PC-9 (cell line): ENCODE measurements at regions not wholly inside any gene's neighbourhood (a gene's known extent, or its start where the extent isn't known, plus 50 kb on each side); places are given as distances from the start of the nearest gene placed in this dataset.

Source experiments
- BruUV-seq: library from RNA; stranded (reverse); fragments of 400-500 nt; replicated peaks from 2 replicates; lab custom pipeline; 2021; lab: Mats Ljungman, UMichigan
- CTCF ChIA-PET: fragments of 300-600 bp; sonication (Branson Sonifier 250); formaldehyde crosslinking; loops from one replicate; lab custom pipeline; 2022; ENCODE audit warnings: antibody characterized with exemption; lab: Charles Lee
- POLR2A ChIA-PET: fragments of 300-600 bp; sonication (Branson Sonifier 250); formaldehyde crosslinking; loops from one replicate; lab custom pipeline; 2022; ENCODE audit warnings: antibody characterized with exemption; ENCODE audit not compliant: unreplicated experiment; lab: Charles Lee
- DNase-seq, 2 experiments: peaks; one replicate each; pipeline versions ENCODE4 v3.0.0 to v3.0.0-alpha.2; 2015 to 2022; ENCODE audit warnings: mixed read lengths in 1 of 2
- H2AFZ ChIP-seq: fragments of 200-600 bp; sonication (generic); 2 replicates; pipeline ENCODE4 v1.8.1; 2017; ENCODE audit warnings: antibody characterized with exemption
- H3F3A ChIP-seq: fragments of 200-600 bp; sonication (generic); 2 replicates; pipeline ENCODE4 v1.8.1; 2017; ENCODE audit warnings: antibody characterized with exemption, mild to moderate bottlenecking, low read depth; ENCODE audit not compliant: insufficient read depth
- H3K27ac ChIP-seq: fragments of 200-600 bp; sonication (generic); 2 replicates; pipeline ENCODE4 v1.6.1; 2016; ENCODE audit warnings: mixed run types
- H3K27me3 ChIP-seq: fragments of 200-600 bp; sonication (generic); 2 replicates; pipeline ENCODE4 v1.6.1; 2016; ENCODE audit warnings: low read depth, mixed run types; ENCODE audit not compliant: insufficient read depth
- H3K36me3 ChIP-seq: fragments of 200-600 bp; sonication (generic); 2 replicates; pipeline ENCODE4 v1.6.1; 2016; ENCODE audit warnings: low read depth, mixed run types
- H3K4me1 ChIP-seq: fragments of 200-600 bp; sonication (generic); replicated peaks from 2 replicates; pipeline ENCODE4 v1.6.1; 2016; ENCODE audit warnings: mixed run types; ENCODE audit not compliant: insufficient read depth
- H3K4me2 ChIP-seq: fragments of 200-600 bp; sonication (generic); 2 replicates; pipeline ENCODE4 v1.6.1; 2017; ENCODE audit warnings: mixed run types
- H3K4me3 ChIP-seq: fragments of 200-600 bp; sonication (generic); 2 replicates; pipeline ENCODE4 v1.6.1; 2016; ENCODE audit warnings: mixed run types
- H3K79me2 ChIP-seq: fragments of 200-600 bp; sonication (generic); 2 replicates; pipeline ENCODE4 v1.6.1; 2017; ENCODE audit warnings: low read depth, mixed run types
- H3K9me2 ChIP-seq: fragments of 200-600 bp; sonication (generic); 2 replicates; pipeline ENCODE4 v1.8.1; 2017; ENCODE audit warnings: mild to moderate bottlenecking; ENCODE audit not compliant: insufficient read depth
- H3K9me3 ChIP-seq: fragments of 200-600 bp; sonication (generic); 2 replicates; pipeline ENCODE4 v1.8.1; 2016; ENCODE audit warnings: low read depth; ENCODE audit not compliant: insufficient read depth
- H4K20me1 ChIP-seq: fragments of 200-600 bp; sonication (generic); 2 replicates; pipeline ENCODE4 v1.8.1; 2017; ENCODE audit not compliant: insufficient read depth
- CTCF ChIP-seq: fragments of 200-600 bp; sonication (generic); conservative IDR thresholded peaks from 2 replicates; pipeline ENCODE4 v1.6.1; 2017; ENCODE audit warnings: mixed run types, antibody characterized with exemption, mild to moderate bottlenecking, moderate library complexity
- EZH2 ChIP-seq: fragments of 200-600 bp; sonication (generic); IDR thresholded peaks from 2 replicates; pipeline ENCODE4 v1.8.0; 2017; ENCODE audit warnings: antibody characterized with exemption, low read depth
- intact Hi-C: fragments of 100-400 bp; cut with micrococcal nuclease; formaldehyde crosslinking; loops from one replicate; pipeline ENCODE4 v1.10.0; 2022; ENCODE audit not compliant: unreplicated experiment

DNA sequence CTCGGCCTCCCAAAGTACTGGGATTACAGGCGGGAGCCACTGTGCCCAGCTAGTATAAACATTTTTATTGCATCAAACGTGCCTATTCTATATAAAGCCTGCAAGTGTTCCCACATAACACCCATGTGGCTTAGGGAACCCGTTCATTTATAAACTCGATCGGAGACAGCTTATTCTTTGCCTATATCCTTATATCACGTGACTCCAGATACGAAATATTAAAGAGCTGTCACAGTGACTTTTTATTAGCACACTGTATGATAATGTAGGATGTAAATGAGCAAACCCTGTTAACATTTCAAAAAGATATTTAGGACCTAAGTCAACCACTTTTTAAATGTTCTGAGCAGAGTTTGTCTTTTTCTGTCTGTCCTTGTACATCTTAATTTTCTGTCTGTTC is 642.9 kb upstream of the ADARB2 start:
- Histone ChIP-seq H3K27me3 (no peaks in the 10 kb centered on the region; the same call in 1 of the 2 replicates), H2AFZ (no peak overlapping the region), H3K79me2 (no peaks in the 10 kb centered on the region), H3K4me3 (no peak overlapping the region), H3F3A (no peaks in the 10 kb centered on the region), H3K27ac (no peak overlapping the region), H3K4me2 (no peak overlapping the region), H3K4me1 (no peaks in the 10 kb centered on the region), H3K36me3 (no peaks in the 10 kb centered on the region), H4K20me1 (no peaks in the 10 kb centered on the region), H3K9me3 (no peaks in the 10 kb centered on the region), H3K9me2 (no peaks in the 10 kb centered on the region)
- intact Hi-C loops, result no loop called here
- BruUV-seq, result no TSS peak
- no peak for DNase-seq
- POLR2A ChIA-PET, result no interaction called here
- CTCF ChIA-PET, result no interaction called here
- TF ChIP-seq EZH2, result no peak
- no peak for TF ChIP-seq CTCF

GRCh38 chr10:2367083-2367482 is 629.8 kb upstream of the ADARB2 start:
- ChIA-PET CTCF (no interaction called here), POLR2A (no interaction called here)
- Histone ChIP-seq H3F3A (no peaks in the 10 kb centered on the region), H3K79me2 (no peaks in the 10 kb centered on the region), H3K4me2 (no peak overlapping the region), H3K27ac (no peak overlapping the region), H3K9me3 (no peaks in the 10 kb centered on the region), H3K27me3 (peaks cover 22% of the 10 kb centered on the region; the same call in 1 of the 2 replicates), H3K4me1 (no peaks in the 10 kb centered on the region), H2AFZ (no peak overlapping the region), H4K20me1 (no peaks in the 10 kb centered on the region), H3K36me3 (no peaks in the 10 kb centered on the region), H3K9me2 (no peaks in the 10 kb centered on the region), H3K4me3 (no peak overlapping the region)
- intact Hi-C loops, result no loop called here
- no TSS peak for BruUV-seq
- TF ChIP-seq CTCF, result no peak
- TF ChIP-seq EZH2, result no peak
- no peak for DNase-seq

GRCh38 chr10:2366264-2366931 is 629.1 kb upstream of the ADARB2 start:
- Histone ChIP-seq H3K4me3 (no peak overlapping the region), H3K9me3 (no peaks in the 10 kb centered on the region), H4K20me1 (no peaks in the 10 kb centered on the region), H3K27me3 (peaks cover 26% of the 10 kb centered on the region), H3K4me2 (no peak overlapping the region), H3F3A (no peaks in the 10 kb centered on the region), H3K9me2 (no peaks in the 10 kb centered on the region), H3K79me2 (no peaks in the 10 kb centered on the region), H3K36me3 (no peaks in the 10 kb centered on the region), H3K27ac (no peak overlapping the region), H3K4me1 (no peaks in the 10 kb centered on the region), H2AFZ (no peak overlapping the region)
- intact Hi-C loops, result no loop called here
- no TSS peak for BruUV-seq
- no peak for DNase-seq
- TF ChIP-seq CTCF (no peak), EZH2 (no peak)
- ChIA-PET POLR2A (no interaction called here), CTCF (no interaction called here)
